GM13977 (cell line): ENCODE measurements at regions not wholly inside any gene's neighbourhood (a gene's known extent, or its start where the extent isn't known, plus 50 kb on each side); places are given as distances from the start of the nearest gene placed in this dataset.

Experiments used
- DNase-seq: peaks from one replicate; pipeline ENCODE4 v3.0.0; 2012; ENCODE audit warnings: low spot score
- CTCF ChIP-seq: IDR thresholded peaks from 2 replicates; pipeline ENCODE4 v1.5.1; 2012; ENCODE audit warnings: mild to moderate bottlenecking, control low read depth; ENCODE audit not compliant: insufficient read depth; ENCODE audit errors: extremely low read depth, missing control alignments
- in situ Hi-C: fragments of 300-500 bp; cut with MboI; formaldehyde crosslinking; loops from one replicate; pipeline ENCODE4 v1.12.0; 2022; ENCODE audit warnings: low sequenced_read_pairs, low pct_unique_long_range_greater_than_20kb, mixed read lengths, inconsistent platforms; ENCODE audit not compliant: unreplicated experiment

DNA sequence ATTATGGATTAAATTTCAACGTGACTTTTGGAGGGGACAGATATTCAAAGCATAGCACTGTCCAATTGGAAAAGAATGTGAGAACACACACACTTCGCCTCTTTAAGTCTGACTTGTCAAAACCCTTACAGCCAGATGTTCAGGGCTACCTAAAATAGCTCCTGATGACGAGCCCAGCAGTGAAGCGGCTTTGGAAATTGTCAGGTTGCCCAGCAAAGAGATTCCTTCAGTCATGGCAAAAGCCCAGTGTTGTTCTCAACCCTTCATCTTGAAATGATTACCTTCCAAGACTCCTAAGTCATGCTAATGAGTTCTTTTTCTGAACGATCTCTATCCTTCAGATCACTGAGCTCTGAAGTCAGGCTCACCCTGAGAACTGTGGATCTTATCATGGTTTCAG lies 436.6 kb downstream of the LRATD1 start:
- no peak for DNase-seq
- TF ChIP-seq CTCF = no peak
- in situ Hi-C loops = no loop called here

DNA sequence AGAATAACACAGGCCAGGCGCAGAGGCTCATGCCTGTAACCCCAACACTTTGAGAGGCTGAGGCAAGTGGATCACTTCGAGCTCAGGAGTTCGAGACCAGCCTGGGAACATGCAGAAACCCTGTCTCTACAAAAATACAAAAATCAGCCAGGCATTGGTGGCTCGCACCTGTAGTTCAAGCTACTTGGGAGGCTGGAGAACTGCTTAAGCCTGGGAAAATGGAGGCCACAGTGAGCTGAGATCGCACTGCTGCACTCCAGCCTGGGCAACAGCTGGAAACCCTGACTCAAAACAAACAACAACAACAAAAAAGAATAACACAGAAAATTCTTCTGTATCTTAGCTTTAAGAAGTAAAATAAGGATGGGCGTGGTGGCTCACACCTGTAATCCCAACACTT lies 440.3 kb downstream of the LRATD1 start:
- no peak for TF ChIP-seq CTCF
- DNase-seq = no peak
- in situ Hi-C loops = no loop called here

DNA sequence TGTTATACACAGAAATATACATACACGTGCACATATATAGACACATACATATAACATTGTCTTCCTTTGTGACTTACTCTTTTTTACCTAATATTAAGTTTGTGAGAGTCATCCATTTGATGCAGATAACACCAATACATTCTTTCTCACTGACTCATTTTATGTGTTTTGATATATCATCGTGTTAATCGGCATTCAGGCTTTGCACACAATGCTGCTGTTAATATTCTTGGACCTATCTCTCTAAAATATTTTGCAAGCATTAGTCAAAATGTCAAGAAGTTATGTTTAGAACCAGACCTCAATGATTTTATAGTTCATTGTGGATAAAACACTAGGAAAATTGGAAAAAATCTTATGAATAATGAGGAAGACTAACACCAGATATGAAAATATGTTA lies 441.1 kb downstream of the LRATD1 start:
- in situ Hi-C loops = no loop called here
- no peak for DNase-seq
- no peak for TF ChIP-seq CTCF

- no peak for DNase-seq
- in situ Hi-C loops = no loop called here
- TF ChIP-seq CTCF = no peak
These were observed 441.8 kb downstream of the LRATD1 start for GRCh38 chr2:15074319-15074718.

GRCh38 chr2:15074751-15075700 lies 442.5 kb downstream of the LRATD1 start:
- in situ Hi-C loops = no loop called here
- TF ChIP-seq CTCF = no peak

GRCh38 chr2:15076668-15077067 lies 444.2 kb downstream of the LRATD1 start:
- TF ChIP-seq CTCF = no peak
- DNase-seq = no peak
- in situ Hi-C loops = no loop called here

More at GRCh38 chr2:15074751-15075700, 442.5 kb downstream of the LRATD1 start:
- no peak for DNase-seq
